CD14-positive monocyte (primary cell): ENCODE measurements at regions not wholly inside any gene's neighbourhood (a gene's known extent, or its start where the extent isn't known, plus 50 kb on each side); places are given as distances from the start of the nearest gene placed in this dataset.

ENCODE experiments used
- DNase-seq, 3 donors: peaks; one replicate each; pipeline ENCODE4 v3.0.0-alpha.2; 2011 to 2022
- H2AFZ ChIP-seq: 2 replicates; pipeline ENCODE4 v1.6.0; 2012; ENCODE audit warnings: mild to moderate bottlenecking, low read depth, low read length, inconsistent platforms; ENCODE audit not compliant: insufficient read depth, poor library complexity, severe bottlenecking
- H3K27ac ChIP-seq, 2 donors: 1 replicate in 1 of 2; 2 replicates in 1 of 2; pipeline ENCODE4 v1.5.1; 2012 to 2013; ENCODE audit warnings: low read length in 2 of 2, control low read depth in 1 of 2, inconsistent platforms in 1 of 2, low read depth in 1 of 2, mild to moderate bottlenecking in 1 of 2
- H3K27me3 ChIP-seq, 2 donors: one replicate each; pipeline versions ENCODE4 v1.6.0 to v1.6.1; 2011 to 2013; ENCODE audit warnings: low read length in 2 of 2; ENCODE audit not compliant: control insufficient read depth in 2 of 2, insufficient read depth in 2 of 2
- H3K36me3 ChIP-seq, 2 donors: replicated peaks in 1 of 2; 1 replicate in 1 of 2; 2 replicates in 1 of 2; pipeline versions ENCODE4 v1.5.1 to v1.6.1; 2012 to 2013; ENCODE audit warnings: low read length in 2 of 2, control low read depth in 1 of 2, inconsistent platforms in 1 of 2, mild to moderate bottlenecking in 1 of 2; ENCODE audit not compliant: insufficient read depth in 2 of 2, control insufficient read depth in 1 of 2
- H3K4me1 ChIP-seq, 2 donors: 1 replicate in 1 of 2; 2 replicates in 1 of 2; pipeline versions ENCODE4 v1.5.1 to v1.6.1; 2012 to 2013; ENCODE audit warnings: low read length in 2 of 2, control low read depth in 1 of 2, inconsistent platforms in 1 of 2, mild to moderate bottlenecking in 1 of 2, moderate library complexity in 1 of 2; ENCODE audit not compliant: insufficient read depth in 2 of 2, control insufficient read depth in 1 of 2
- H3K4me2 ChIP-seq: replicated peaks from 2 replicates; pipeline ENCODE3; 2012; ENCODE audit warnings: low read length, moderate library complexity, mild to moderate bottlenecking; ENCODE audit not compliant: poor library complexity, severe bottlenecking; ENCODE audit errors: extremely low read depth
- H3K4me3 ChIP-seq, 3 experiments: fragments of 200-600 bp in 1 of 3; sonication (generic) in 1 of 3; replicated peaks in 1 of 3; 1 replicate in 2 of 3; 2 replicates in 1 of 3; pipeline ENCODE4 v1.5.1; 2011 to 2013; ENCODE audit warnings: low read length in 3 of 3, mild to moderate bottlenecking in 3 of 3, control low read depth in 2 of 3, low read depth in 2 of 3, inconsistent platforms in 1 of 3, moderate library complexity in 1 of 3
- H3K79me2 ChIP-seq: 2 replicates; pipeline ENCODE4 v1.6.0; 2012; ENCODE audit warnings: mild to moderate bottlenecking, control low read depth, inconsistent platforms, low read length, moderate library complexity; ENCODE audit not compliant: insufficient read depth
- H3K9ac ChIP-seq: 2 replicates; pipeline ENCODE4 v1.6.0; 2017; ENCODE audit warnings: low read length, mild to moderate bottlenecking; ENCODE audit not compliant: insufficient read depth, poor library complexity, severe bottlenecking
- H3K9me3 ChIP-seq, 2 donors: replicated peaks in 1 of 2; 1 replicate in 1 of 2; 2 replicates in 1 of 2; pipeline versions ENCODE4 v1.5.1 to v1.6.1; 2012 to 2013; ENCODE audit warnings: low read length in 2 of 2, control low read depth in 1 of 2; ENCODE audit not compliant: control insufficient read depth in 1 of 2, insufficient read depth in 1 of 2
- H4K20me1 ChIP-seq: 2 replicates; pipeline ENCODE4 v1.6.0; 2012; ENCODE audit warnings: mild to moderate bottlenecking, low read length, control low read depth, moderate library complexity; ENCODE audit not compliant: insufficient read depth
- H3K27ac Mint-ChIP-seq, 7 donors: one replicate each; pipeline ENCODE4 v1.8.0; 2020; ENCODE audit warnings: mild to moderate bottlenecking in 7 of 7, mixed read lengths in 7 of 7, moderate library complexity in 6 of 7, inconsistent platforms in 2 of 7
- H3K27me3 Mint-ChIP-seq, 3 donors: one replicate each; pipeline ENCODE4 v1.8.0; 2021 to 2022; ENCODE audit warnings: low read depth in 3 of 3, mild to moderate bottlenecking in 3 of 3, mixed read lengths in 3 of 3, moderate library complexity in 3 of 3, inconsistent platforms in 1 of 3
- H3K36me3 Mint-ChIP-seq, 2 donors: one replicate each; pipeline ENCODE4 v1.8.0; 2020; ENCODE audit warnings: mixed read lengths in 2 of 2, inconsistent platforms in 1 of 2, mild to moderate bottlenecking in 1 of 2
- H3K4me1 Mint-ChIP-seq: one replicate; pipeline ENCODE4 v1.8.0; 2020; ENCODE audit warnings: mild to moderate bottlenecking, mixed read lengths
- H3K4me3 Mint-ChIP-seq, 2 donors: one replicate each; pipeline ENCODE4 v1.8.0; 2020; ENCODE audit warnings: mild to moderate bottlenecking in 2 of 2, mixed read lengths in 2 of 2, moderate library complexity in 1 of 2
- H3K9me3 Mint-ChIP-seq, 7 donors: one replicate each; pipeline ENCODE4 v1.8.0; 2020 to 2022; ENCODE audit warnings: mixed read lengths in 7 of 7, mild to moderate bottlenecking in 6 of 7, moderate library complexity in 6 of 7, inconsistent platforms in 2 of 7
- WGBS: methylation state at CpG from one replicate; pipeline ENCODE4 v1.1.5; 2013; ENCODE audit warnings: missing lambda C conversion rate; ENCODE audit not compliant: insufficient coverage; 5-methylcytosine and 5-hydroxymethylcytosine counted together
- intact Hi-C, 2 donors: fragments of 100-400 bp; cut with micrococcal nuclease; formaldehyde crosslinking; loops; one replicate each; pipeline versions ENCODE4 v1.15.0 to v1.15.1; 2023
- TF ChIP-seq, protein P1 (sequence below): fragments of 200-600 bp; IDR thresholded peaks from one replicate; pipeline ENCODE4 v1.8.0; 2022; ENCODE audit warnings: antibody characterized with exemption, mild to moderate bottlenecking

DNA sequence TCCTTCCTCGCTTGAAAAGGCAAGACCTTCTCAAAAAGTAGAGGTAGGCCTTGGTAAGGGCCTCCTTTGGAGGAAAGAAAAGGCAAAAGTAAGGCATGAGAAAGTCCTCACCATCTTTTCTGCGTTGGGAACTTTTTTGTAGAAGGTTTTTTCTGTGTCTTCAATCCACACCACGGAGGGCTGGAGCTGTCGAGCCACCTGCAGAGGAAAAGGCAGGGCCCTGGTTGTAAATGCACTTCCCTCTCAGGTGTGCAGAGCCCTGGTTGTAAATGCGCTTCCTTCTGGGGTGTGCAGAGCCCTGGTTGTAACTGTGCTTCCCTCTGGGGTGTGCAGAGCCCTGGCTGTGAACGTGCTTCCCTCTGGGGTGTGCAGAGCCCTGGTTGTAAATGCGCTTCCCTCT lies 80.2 kb upstream of the ASB18 start:
- TF ChIP-seq, protein P1, sequence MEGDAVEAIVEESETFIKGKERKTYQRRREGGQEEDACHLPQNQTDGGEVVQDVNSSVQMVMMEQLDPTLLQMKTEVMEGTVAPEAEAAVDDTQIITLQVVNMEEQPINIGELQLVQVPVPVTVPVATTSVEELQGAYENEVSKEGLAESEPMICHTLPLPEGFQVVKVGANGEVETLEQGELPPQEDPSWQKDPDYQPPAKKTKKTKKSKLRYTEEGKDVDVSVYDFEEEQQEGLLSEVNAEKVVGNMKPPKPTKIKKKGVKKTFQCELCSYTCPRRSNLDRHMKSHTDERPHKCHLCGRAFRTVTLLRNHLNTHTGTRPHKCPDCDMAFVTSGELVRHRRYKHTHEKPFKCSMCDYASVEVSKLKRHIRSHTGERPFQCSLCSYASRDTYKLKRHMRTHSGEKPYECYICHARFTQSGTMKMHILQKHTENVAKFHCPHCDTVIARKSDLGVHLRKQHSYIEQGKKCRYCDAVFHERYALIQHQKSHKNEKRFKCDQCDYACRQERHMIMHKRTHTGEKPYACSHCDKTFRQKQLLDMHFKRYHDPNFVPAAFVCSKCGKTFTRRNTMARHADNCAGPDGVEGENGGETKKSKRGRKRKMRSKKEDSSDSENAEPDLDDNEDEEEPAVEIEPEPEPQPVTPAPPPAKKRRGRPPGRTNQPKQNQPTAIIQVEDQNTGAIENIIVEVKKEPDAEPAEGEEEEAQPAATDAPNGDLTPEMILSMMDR, result no peak
- no peaks in the 10 kb centered on the region for H3K9me3 ChIP-seq
- H3K27ac Mint-ChIP-seq, result no peak overlapping the region
- no peak overlapping the region for H3K9ac ChIP-seq
- no peaks in the 10 kb centered on the region for H3K79me2 ChIP-seq
- no peaks in the 10 kb centered on the region for H4K20me1 ChIP-seq
- no peaks in the 10 kb centered on the region for H3K4me1 ChIP-seq
- no peak overlapping the region for H3K27ac ChIP-seq
- 70% methylated on average over 4 of the region's 7 CpGs for WGBS
- H2AFZ ChIP-seq, result no peak overlapping the region
- H3K27me3 Mint-ChIP-seq, result peaks cover under 1 to 15% (median 8%) of the 10 kb centered on the region in 3 donors
- peaks cover 0 to 1% (median 0%) of the 10 kb centered on the region in 7 donors for H3K9me3 Mint-ChIP-seq
- intact Hi-C loops, result no loop called here
- H3K4me1 Mint-ChIP-seq, result no peaks in the 10 kb centered on the region
- DNase-seq, result no peak
- no peak overlapping the region for H3K4me2 ChIP-seq
- H3K36me3 Mint-ChIP-seq, result no peaks in the 10 kb centered on the region
- no peaks in the 10 kb centered on the region for H3K27me3 ChIP-seq
- H3K4me3 Mint-ChIP-seq, result no peak overlapping the region
- no peak overlapping the region for H3K4me3 ChIP-seq
- no peaks in the 10 kb centered on the region for H3K36me3 ChIP-seq

DNA sequence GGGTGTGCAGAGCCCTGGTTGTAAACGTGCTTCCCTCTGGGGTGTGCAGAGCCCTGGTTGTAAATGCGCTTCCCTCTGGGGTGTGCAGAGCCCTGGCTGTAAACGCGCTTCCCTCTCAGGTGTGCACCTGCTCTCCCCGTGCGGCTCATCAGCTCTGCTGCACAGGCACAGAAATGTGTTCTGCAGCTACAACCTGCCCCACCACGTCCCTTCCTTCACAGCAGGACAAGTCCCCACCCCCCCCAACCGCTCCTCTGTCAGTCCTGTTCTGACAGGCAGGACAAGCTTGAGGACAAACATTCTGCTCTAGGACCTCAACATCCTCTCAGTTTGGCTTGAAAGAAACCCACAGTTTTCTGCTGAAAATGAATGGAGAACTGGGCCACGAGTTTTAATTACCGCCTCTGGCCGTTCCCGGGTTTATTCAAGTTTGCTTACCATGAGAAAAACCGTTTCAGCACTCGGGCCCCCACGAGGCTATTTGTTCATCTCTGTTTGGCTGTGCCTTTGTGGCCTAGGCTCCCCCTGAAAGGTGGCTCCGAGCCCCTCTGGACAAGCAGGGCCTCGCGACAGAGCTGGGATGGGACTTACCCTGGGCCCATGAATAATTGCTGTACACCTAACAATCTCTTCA lies 81.0 kb upstream of the ASB18 start:
- H3K4me3 ChIP-seq, result no peak overlapping the region
- intact Hi-C loops, result loop anchor here in 1 of 2 donors (5.0 kb wide), 1 partner anchor 717 kb away; no protein-coding TSS in a partner anchor

More for the DNA sequence above, 81.0 kb upstream of the ASB18 start:
- Histone ChIP-seq H3K27me3 (no peaks in the 10 kb centered on the region), H3K9me3 (no peaks in the 10 kb centered on the region), H3K9ac (no peak overlapping the region), H3K79me2 (no peaks in the 10 kb centered on the region), H3K4me2 (no peak overlapping the region), H4K20me1 (no peaks in the 10 kb centered on the region), H3K4me1 (no peaks in the 10 kb centered on the region), H2AFZ (no peak overlapping the region), H3K36me3 (no peaks in the 10 kb centered on the region), H3K27ac (no peak overlapping the region)
- no peak for DNase-seq
- no peak overlapping the region for H3K27ac Mint-ChIP-seq
- WGBS, result 88% methylated on average over 15 of the region's 18 CpGs
- peaks cover 0 to 1% (median 0%) of the 10 kb centered on the region in 7 donors for H3K9me3 Mint-ChIP-seq
- H3K27me3 Mint-ChIP-seq, result peaks cover 1 to 13% (median 7%) of the 10 kb centered on the region in 3 donors
- no peaks in the 10 kb centered on the region for H3K4me1 Mint-ChIP-seq
- H3K36me3 Mint-ChIP-seq, result no peaks in the 10 kb centered on the region
- H3K4me3 Mint-ChIP-seq, result no peak overlapping the region
- TF ChIP-seq, protein P1, result no peak
